HG02938 (cell line): ENCODE measurements at regions not wholly inside any gene's neighbourhood (a gene's known extent, or its start where the extent isn't known, plus 50 kb on each side); places are given as distances from the start of the nearest gene placed in this dataset.
"Not testable (repeated sequence)": the region's sequence is repeated elsewhere in the genome, so short reads cannot be mapped to it uniquely, and the experiment has no call there.

ENCODE experiments used
- ATAC-seq: cut with Tn5 transposase; IDR thresholded peaks from one replicate; pipeline ENCODE4 v1.9.1; 2021; ENCODE audit warnings: mild to moderate bottlenecking, moderate library complexity; ENCODE audit not compliant: unreplicated experiment

DNA sequence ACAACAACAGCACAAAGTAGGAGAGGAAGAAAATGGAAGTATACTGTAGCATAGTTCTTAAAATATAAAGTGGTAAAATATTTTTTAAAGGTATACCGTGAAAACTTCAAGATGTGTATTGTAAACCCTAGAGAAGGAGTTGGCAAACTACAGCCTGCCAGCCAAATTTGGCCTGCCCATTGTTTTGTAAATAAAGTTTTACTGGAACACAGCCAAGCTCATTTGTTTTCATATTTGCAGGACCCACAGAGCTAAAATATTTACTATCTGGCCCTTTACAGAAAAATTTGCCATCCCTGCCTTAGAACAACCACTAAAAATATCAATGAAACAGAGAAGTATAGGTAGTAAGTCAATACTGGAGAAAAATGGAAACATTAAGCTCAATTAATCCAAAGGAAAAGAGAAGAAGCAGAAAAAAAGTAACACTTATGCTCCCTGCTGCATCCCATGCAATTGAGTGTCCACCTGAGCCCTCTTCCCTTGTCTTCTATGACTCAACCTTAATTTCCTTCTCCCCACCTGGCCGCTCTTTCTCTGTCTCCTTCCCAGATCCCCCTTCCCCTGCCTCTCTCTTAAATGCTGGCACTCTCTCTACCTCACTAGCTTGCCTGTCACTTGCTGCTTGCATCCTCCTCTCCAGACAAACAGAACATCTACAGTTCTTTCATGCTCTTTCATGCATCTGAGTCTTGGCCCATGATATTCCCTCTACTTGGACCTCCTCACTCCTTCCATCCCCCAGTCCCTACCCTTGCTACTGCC is 50.6 kb upstream of the FER start:
- no peak for ATAC-seq

DNA sequence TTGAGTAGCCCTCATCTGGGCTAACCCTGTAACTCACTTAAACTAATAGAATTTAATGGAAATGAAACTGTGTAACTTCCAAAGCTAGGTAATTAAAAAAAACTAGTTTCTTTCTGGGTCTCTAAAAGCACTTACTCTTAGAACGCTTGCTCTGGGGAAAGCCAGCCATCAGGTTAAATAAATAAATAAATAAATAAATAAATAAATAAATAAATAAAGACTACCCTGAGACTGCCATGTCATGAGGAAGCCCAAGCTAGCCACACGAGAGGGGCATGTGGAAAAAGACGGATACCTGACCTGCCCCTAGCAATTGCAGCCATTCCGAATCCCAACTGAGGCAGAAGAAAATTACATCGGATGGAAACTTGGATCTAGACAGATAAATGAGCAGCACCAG is 51.3 kb upstream of the FER start:
- ATAC-seq: no peak

DNA sequence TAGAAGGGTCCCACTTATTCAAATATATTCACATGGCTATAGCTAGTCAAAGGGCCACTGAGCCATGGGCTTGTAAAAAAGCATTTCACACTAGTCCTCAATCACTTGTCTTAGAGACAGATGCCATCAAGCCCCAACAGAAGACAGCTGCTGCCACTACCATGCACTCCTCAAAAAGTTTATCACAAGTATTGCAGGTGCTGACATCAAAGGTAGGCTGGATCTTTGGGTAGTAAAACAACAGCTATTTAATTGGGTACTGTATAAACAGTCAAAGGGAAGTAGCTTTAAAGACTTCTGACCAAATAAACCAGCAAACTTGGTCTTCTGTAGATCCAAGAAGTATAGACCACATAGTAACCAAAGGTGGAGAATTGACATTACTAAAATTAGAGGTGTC is 59.2 kb upstream of the FER start:
- ATAC-seq: no peak

DNA sequence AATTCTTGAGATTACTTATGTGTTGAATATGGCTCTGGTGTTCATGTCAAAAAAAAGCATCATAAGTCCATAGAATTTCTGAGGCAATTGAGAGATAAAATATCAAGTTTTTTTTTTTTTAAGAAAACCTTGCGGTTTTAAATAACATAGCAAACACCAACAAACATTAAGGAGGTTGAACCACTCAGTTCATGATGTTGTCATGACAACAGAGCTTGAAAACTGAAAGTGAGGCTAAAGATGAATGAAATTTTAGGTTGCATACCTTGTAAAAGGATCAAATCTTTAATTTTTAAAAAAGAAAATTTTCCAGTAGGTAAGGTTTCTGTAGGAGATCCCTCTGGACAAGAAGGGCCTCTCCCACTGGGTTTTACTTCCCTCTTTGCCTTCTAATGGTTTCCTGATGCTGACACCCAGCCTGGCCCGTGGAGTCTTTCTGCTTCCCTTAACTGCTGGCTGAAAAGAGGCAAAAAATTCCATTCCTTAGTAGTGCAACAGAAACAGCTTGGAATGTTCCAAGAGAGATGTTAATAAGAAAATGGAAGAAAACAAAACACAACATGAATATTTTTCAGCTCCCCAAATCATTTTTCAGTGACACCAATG is 60.0 kb upstream of the FER start:
- peak; percentile 60 for ATAC-seq

DNA sequence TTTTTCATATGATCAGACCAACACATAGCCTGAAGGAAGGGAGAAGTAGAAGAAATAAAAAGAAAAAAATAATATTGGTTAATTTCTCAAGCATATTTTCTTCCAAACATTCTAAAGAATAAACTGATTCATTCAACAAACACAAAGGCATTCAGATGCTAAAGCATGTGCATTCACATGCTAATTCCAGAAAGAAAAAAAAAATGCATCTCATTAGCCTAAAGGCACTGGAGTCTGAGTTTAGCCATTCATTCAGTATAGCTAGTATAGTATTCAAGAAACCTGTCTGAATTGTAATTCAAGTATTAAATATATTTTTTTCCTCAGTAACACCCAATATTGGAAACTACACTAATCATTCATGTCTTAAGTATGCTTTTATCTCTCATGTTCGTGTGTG is 61.0 kb upstream of the FER start:
- no peak for ATAC-seq

DNA sequence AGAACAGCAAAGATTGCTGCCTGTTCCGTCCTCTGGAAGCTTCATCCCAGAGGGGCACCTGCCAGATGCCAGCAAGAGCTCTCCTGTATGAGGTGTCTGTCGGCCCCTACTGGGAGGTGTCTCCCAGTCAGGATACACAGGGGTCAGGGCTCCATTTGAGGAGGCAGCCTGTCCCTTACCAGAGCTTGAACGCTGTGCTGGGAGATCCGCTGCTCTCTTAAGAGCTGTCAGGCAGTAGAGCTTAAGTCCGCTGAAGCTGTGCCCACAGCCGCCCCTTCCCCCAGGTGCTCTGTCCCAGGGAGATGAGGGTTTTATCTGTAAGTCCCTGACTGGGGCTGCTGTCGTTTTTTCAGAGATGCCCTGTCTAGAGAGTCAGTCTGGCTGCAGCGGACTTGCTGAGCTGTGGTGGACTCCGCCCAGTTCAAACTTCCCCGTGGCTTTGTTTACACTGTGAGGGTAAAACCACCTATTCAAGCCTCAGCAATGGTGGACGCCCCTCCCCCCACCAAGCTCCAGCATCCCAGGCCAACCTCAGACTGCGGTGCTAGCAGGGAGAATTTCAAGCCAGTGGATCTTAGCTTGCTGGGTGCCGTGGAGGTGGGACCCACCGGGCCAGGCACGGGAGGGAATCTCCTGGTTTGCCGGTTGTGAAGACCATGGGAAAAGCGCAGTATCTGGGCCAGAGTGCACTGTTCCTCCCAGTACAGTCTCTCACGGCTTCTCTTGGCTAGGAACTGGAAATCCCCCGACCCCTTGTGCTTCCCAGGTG is 62.1 kb upstream of the FER start:
- not testable (repeated sequence) for ATAC-seq

DNA sequence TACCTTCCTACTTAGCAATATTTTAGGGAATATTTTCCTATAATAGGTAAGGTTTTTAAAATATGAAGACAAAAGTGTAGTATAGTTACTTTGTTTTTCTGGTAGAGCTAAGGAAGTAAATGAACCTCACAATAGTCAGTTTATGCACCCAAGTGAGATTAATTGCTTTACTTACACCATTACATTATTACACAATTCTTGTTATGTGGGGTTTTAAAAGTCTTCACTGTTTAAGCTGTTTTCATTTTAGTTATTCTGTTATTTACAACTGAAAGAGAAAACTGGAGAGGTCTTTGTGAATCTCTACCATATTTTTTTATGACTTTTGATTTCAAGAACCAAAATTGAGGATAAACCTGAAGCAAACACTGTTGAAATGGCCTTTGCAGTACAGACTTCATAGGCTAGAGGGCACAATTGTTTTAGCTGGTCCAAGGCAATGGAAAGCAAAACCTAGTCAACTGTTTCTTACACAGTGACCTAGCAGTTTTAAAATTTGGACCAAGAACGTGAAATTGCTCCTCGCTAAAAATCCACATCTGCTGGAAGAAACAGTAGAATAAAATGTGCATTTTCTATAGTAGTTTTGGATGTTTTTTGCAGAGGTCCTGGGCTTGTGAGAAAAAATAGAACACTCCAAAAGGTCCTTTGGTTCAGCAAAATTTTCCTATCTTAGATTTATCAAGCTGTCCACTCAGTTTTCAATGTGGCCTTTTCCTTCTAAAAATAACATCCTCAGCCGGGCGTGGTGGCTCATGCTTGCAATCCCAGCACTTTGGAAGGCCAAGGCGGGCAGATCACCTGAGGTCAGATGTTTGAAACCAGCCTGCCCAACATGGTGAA is 66.4 kb upstream of the FER start:
- ATAC-seq: peak; percentile 88

DNA sequence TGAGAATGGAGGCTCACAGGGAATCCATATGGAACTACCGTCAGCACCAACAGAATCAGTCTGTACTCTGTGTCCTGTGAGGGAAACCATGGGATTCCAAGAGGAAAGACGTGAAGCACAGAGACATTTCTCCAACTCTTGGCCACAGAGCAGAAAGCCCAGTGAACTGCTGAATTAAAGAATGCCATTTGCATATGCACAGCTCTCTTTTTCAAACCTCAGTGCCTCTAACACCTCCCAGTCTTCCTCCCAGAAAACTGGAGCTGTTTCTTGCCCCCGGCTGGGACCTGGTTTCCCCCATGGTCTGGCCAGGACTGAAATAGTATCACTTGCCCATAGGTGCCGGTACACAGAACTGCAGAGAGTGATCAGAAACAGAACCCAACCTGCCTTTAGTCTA is 69.6 kb upstream of the FER start:
- no peak for ATAC-seq

DNA sequence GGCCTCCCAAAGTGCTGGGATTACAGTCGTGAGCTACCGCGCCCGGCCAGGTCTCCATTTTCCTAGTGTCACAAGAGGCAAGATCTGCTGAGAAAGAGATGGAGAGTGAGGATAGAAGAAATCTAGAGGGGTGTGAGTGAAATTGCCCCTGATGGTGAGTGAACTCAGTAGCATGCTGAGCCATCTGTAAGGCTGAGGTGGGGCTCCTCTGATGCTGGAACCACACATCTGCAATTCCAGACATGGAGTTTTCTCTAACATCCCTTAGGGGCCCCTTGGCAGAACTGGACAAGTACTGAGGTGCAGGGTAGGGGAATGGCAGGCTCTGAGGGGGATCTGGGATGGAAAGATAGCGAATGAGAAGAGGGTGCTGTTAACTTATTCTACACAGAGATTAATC is 72.0 kb upstream of the FER start:
- ATAC-seq: no peak

DNA sequence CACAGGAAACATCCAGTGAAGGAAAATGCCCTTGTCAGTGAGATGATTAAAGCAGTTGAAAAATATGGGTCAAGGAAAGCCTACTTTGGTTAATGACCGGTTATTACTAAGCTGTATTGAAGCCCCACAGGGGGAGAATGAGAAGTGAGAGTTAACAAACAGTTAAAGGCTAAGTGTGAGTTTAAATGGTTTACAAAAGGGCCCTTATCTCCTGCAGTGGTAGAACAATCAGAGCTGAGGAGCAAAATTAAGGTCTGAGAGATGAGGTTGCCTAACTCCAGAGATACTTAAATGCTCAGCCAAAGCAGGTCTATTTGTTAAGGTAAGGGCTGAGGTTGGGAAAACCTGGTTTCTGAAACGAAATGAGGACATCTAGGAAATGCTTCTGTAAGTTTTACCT is 75.1 kb upstream of the FER start:
- no peak for ATAC-seq

DNA sequence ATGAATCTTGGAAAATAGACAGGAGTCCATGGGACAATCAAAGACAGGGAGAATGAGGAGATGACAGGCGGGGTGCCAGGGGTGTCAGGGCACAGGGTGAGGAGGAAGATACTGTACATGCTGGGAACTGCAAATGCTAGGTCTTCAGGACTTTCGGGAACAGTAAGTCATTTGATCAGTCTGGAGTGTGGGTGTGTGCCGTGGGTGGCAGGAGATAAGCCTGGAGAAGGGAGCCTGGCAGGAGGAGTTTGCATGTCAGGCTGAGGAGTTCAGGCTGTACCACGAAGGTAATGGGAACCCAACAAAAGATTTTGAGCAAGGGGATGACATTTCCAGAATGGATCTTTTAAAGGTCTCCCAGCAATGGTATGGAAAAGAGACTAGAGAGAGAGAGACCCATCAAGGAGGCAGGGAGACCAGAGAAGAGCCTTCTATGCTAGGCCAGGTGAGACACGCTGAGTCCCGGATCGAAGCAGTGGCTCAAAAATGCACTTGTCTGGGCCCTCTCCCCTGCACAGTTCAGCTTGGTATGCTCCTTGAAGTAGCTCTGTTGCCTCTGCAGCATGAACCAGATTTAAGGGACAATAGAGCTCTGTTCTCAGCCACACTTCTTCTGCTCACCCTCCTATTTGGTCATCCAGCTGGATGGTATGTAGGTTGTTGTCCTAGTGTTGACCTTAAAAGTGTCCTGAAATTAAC is 77.0 kb upstream of the FER start:
- no peak for ATAC-seq

DNA sequence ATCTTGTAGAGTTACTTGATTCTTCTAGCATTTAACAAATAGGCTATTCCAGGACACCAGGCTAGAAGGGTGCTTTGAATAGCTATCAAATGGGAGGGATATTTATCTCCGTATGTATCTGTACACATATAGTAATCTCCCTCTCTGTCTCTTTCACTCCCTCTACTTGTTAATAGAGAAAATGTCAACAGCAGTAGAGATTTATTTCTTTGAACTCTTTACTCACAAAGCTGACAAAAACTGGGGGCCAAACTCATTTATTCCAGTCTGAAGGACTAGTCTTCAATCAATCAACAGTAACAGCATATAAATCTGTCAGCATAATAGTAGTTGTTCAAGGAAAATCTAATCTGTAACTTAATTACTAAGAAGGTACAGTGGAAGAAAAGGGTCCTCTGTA is 78.2 kb upstream of the FER start:
- no peak for ATAC-seq

DNA sequence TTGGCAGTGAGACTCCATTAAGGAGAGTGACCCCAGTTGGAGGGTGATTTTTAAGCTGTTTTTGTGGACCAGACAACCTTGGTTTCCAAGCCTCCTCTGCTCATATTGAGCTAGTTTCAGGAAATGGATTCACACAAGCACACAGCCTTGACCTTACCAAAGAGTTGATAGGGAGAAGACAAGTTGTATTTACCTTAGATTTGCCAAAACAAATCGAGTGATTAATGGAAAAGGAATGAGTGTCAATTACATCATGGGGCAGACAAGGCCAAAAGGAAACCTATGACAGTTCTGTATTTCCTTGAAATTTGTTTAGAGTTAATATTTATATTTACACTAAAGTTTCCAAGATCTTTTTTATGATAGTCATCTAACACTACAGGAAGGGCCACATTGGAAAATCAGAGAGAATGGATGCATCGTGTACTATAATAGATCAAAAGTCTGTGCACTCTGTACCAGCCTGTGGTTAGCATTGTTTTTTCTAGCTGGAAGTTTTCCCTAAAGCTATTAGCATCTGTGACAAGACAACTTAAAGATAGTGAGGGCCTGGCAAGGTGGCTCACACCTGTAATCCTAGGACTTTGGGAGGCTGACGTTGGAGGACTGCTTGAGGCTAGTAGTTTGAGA is 86.0 kb upstream of the FER start:
- no peak for ATAC-seq

DNA sequence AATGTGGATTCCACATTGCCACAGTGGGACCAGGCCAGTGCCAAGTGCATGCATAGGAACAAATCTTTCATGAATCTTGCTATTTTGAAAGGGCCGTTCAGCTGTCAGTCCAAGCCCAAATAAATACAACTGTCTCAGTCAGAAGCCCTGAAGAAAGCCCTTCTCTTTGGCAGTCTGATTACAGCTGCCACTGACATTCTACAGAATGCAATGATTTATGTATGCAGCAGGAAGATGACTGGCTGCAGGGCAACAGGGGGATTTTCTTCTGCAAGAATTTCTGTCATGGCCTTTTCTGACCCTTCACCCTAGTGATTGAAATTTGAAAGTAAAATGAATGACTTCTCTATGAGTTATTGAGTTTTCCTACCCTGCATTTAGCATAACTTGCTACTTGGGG is 86.7 kb upstream of the FER start:
- no peak for ATAC-seq

DNA sequence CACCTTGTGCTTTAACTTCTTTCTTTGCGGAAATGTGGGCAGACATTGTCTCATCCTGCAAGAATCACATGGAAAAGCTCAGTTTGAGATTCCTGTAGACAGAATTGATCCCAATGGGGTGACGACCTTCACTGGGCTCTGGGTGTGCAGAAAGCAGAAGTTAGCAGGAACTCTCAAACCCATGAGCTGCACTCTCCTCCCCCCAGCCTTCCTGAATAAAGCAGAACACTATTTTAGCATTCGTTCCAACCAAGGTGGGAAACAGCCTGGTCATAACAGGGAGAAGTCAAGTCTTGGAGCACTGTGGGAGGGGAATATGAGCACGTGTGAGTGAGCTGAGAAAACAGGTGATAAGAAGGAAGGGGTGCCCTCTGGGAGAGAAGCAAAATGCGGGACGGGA is 87.4 kb upstream of the FER start:
- no peak for ATAC-seq

DNA sequence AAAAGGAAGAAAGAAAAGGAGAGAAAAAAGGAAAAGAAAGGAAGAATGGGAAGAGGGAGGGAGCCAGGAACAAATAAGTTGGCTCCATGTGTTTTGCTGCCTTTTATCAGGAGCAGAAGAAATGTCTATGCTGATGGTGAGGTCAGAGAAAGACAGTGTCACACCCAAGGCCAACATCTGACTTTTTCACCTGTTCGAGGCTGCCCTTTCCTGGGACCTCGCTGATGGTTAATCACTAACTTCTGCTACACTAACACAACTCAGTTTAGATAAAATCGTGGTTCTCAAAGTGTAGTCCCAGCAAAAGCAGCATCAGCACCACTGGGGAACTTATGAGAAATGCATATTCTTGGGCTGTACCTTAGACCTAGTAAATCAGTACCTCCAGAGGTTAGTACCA is 88.2 kb upstream of the FER start:
- no peak for ATAC-seq

DNA sequence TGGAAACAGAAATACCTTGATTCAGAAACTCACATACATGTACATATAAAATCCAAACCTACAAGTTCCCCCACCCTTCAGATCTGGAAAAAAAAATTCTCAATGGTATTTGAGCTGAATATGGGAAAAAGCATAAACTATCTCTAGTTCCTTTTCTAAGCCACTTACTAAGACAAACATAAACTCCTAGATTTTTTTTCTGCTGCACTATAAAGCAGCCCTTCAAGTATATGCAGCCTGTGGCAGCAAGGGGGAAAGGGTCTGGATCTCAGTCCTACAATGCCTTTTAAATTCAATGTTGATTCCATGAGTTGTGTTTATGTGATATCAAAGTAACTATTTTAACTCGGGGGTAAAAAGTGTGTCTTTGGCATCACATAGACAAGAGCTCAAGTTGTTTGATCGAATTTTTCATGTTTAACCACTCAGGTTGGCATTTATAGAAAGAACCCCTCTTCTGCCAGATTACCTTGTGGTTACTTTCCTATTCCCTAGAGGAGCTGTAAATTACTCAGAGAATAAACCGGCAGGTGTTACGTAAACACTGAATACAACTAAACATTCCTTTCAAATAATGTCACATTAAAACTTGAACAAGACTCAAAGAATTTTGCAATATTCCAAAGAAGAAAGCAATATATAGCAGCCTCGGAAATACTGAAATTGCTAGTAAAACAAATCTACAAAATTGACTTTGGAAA is 91.8 kb upstream of the FER start:
- ATAC-seq: no peak

DNA sequence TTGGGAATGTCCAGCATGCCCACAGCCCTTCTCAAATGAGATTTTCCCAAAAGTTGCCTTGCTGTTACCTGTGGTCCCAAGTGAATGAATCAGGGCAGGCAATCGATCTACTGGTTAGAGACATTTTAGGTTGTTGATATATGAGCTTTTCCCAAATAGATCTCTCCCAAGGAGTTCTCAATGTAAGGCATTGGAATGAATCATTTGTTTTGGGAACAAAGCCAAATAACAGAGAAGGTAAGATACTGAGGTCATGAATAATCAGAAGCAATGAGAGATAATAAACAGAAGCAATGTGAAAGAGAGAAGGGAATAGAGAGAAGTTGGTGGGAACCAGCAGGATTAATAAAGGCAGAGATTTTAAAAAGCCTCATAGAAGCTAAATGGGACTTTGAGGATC is 93.6 kb upstream of the FER start:
- ATAC-seq: no peak

DNA sequence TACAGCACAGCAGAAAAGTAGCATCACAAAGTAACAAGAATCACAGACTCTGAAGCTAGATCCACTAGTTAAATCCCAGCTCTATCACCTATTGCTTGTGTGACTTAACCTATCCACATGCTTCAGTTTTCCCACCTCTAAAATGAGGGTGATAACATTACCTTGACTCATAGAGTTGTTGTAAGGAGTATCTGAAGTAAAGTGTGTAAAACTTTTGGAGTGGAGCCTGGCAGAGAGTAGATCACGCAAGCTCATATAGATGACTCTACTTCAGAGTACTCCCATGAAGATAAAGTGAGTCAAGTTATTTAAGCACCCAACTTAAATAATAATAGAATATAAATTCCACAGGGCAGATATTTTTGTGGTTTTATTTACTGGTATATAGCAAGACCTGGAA is 94.5 kb upstream of the FER start:
- no peak for ATAC-seq

DNA sequence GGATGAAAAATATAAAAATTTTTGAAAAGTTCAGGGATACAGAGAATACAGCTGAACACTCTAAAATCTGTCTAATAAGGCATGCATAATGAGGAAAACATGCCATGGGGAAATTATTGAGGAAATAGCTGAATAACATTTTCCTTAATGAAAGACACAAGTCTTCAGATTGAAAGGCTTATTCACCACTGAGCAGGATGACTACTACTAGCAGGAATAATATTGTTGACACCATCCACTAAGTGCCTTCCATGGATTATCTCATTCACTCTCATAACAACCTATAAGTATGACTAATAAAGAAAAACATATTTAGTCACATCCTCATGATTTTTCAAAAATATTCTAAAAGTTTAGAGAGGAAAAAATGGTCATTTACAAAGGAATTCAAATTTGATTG is 96.7 kb upstream of the FER start:
- no peak for ATAC-seq
